ENCODE measurements at regions not wholly inside any gene's neighbourhood (a gene's known extent, or its start where the extent isn't known, plus 50 kb on each side); places are given as distances from the start of the nearest gene placed in this dataset.

- H3K36me3 ChIP-seq (ENCODE audit: low read depth): no peaks in the 10 kb centered on the region
- no peak overlapping the region for H3K4me3 ChIP-seq
- peaks cover 20% of the 10 kb centered on the region for H3K9me3 ChIP-seq
- DNase-seq (no peak), ATAC-seq (no peak)
- no peak for TF ChIP-seq CTCF (IDR thresholded peaks at IDR 0.05)
- H3K4me1 ChIP-seq (ENCODE audit: low read depth): no peaks in the 10 kb centered on the region
- intact Hi-C loops (cut with DNase I, micrococcal nuclease): no loop called here
Measured at GRCh38 chr2:152974146-152974545, 255.7 kb downstream of the ARL6IP6 start.

- no peak for ATAC-seq
- H3K36me3 ChIP-seq (ENCODE audit: low read depth): no peaks in the 10 kb centered on the region
- intact Hi-C loops (cut with DNase I, micrococcal nuclease): no loop called here
- H3K4me3 ChIP-seq: no peak overlapping the region
- H3K9me3 ChIP-seq: peaks cover 25% of the 10 kb centered on the region
- no peak for TF ChIP-seq CTCF (IDR thresholded peaks at IDR 0.05)
- DNase-seq: no peak
- H3K4me1 ChIP-seq (ENCODE audit: low read depth): no peaks in the 10 kb centered on the region
Measured at GRCh38 chr2:152971685-152972084, 253.3 kb downstream of the ARL6IP6 start.

GRCh38 chr2:152962446-152962845 is 244.0 kb downstream of the ARL6IP6 start:
- no peaks in the 10 kb centered on the region for H3K9me3 ChIP-seq
- TF ChIP-seq CTCF (IDR thresholded peaks at IDR 0.05): no peak
- no peaks in the 10 kb centered on the region for H3K4me1 ChIP-seq (ENCODE audit: low read depth)
- H3K4me3 ChIP-seq: no peak overlapping the region
- DNase-seq (no peak), ATAC-seq (no peak)
- intact Hi-C loops (cut with DNase I, micrococcal nuclease): no loop called here
- no peaks in the 10 kb centered on the region for H3K36me3 ChIP-seq (ENCODE audit: low read depth)

- DNase-seq (no peak), ATAC-seq (no peak)
- Histone ChIP-seq H3K4me3 (no peak overlapping the region), H3K4me1 (ENCODE audit: low read depth) (no peaks in the 10 kb centered on the region), H3K36me3 (ENCODE audit: low read depth) (no peaks in the 10 kb centered on the region), H3K9me3 (no peaks in the 10 kb centered on the region)
- intact Hi-C loops (cut with DNase I, micrococcal nuclease): no loop called here
- no peak for TF ChIP-seq CTCF (IDR thresholded peaks at IDR 0.05)
Measured at GRCh38 chr2:152961351-152961750, 242.9 kb downstream of the ARL6IP6 start.

- Histone ChIP-seq H3K4me1 (ENCODE audit: low read depth) (no peaks in the 10 kb centered on the region), H3K36me3 (ENCODE audit: low read depth) (no peaks in the 10 kb centered on the region), H3K4me3 (no peak overlapping the region), H3K9me3 (no peaks in the 10 kb centered on the region)
- intact Hi-C loops (cut with DNase I, micrococcal nuclease): no loop called here
- ATAC-seq (no peak), DNase-seq (peak in 1 of 3 donors; percentile 4)
- no peak for TF ChIP-seq CTCF (IDR thresholded peaks at IDR 0.05)
Measured at GRCh38 chr2:152950126-152950525, 231.7 kb downstream of the ARL6IP6 start.

- no peak for TF ChIP-seq CTCF (IDR thresholded peaks at IDR 0.05)
- no peak for ATAC-seq
- H3K9me3 ChIP-seq: no peaks in the 10 kb centered on the region
- DNase-seq: no peak
- H3K4me3 ChIP-seq: no peak overlapping the region
- no peaks in the 10 kb centered on the region for H3K36me3 ChIP-seq (ENCODE audit: low read depth)
- intact Hi-C loops (cut with DNase I, micrococcal nuclease): no loop called here
- no peaks in the 10 kb centered on the region for H3K4me1 ChIP-seq (ENCODE audit: low read depth)
Measured at GRCh38 chr2:152944099-152944498, 225.7 kb downstream of the ARL6IP6 start.

All from mucosa of descending colon (tissue), 3 donors.